ENCODE measurements at regions not wholly inside any gene's neighbourhood (a gene's known extent, or its start where the extent isn't known, plus 50 kb on each side); places are given as distances from the start of the nearest gene placed in this dataset.
"Not testable (repeated sequence)": the region's sequence is repeated elsewhere in the genome, so short reads cannot be mapped to it uniquely, and the experiment has no call there.

- no peak for DNase-seq
These were observed 151.7 kb downstream of the THBS2 start for GRCh38 chr6:169101981-169102380.

GRCh38 chr6:169101036-169101805 lies 152.4 kb downstream of the THBS2 start:
- DNase-seq, result no peak

- DNase-seq, result no peak
These were observed 154.0 kb downstream of the THBS2 start for GRCh38 chr6:169099411-169100202.

GRCh38 chr6:169098651-169099050 lies 155.0 kb downstream of the THBS2 start:
- DNase-seq, result not testable (repeated sequence)

GRCh38 chr6:169098116-169098515 lies 155.5 kb downstream of the THBS2 start:
- no peak for DNase-seq

- DNase-seq, result no peak
These were observed 156.2 kb downstream of the THBS2 start for GRCh38 chr6:169097381-169097959.

GRCh38 chr6:169096388-169096787 lies 157.3 kb downstream of the THBS2 start:
- no peak for DNase-seq

- no peak for DNase-seq
These were observed 158.5 kb downstream of the THBS2 start for GRCh38 chr6:169095153-169095552.

- DNase-seq, result no peak
These were observed 159.1 kb downstream of the THBS2 start for GRCh38 chr6:169094552-169094950.

- no peak for DNase-seq
These were observed 159.7 kb downstream of the THBS2 start for GRCh38 chr6:169093770-169094551.

- DNase-seq, result no peak
These were observed 160.5 kb downstream of the THBS2 start for GRCh38 chr6:169093066-169093723.

- DNase-seq, result no peak
These were observed 161.3 kb downstream of the THBS2 start for GRCh38 chr6:169092375-169092774.

- not testable (repeated sequence) for DNase-seq
These were observed 163.0 kb downstream of the THBS2 start for GRCh38 chr6:169090514-169091127.

- no peak for DNase-seq
These were observed 164.9 kb downstream of the THBS2 start for GRCh38 chr6:169088762-169089161.

- no peak for DNase-seq
These were observed 166.1 kb downstream of the THBS2 start for GRCh38 chr6:169087443-169088041.

- DNase-seq, result not testable (repeated sequence)
These were observed 167.0 kb downstream of the THBS2 start for GRCh38 chr6:169086616-169087015.

- no peak for DNase-seq
These were observed 167.6 kb downstream of the THBS2 start for GRCh38 chr6:169086020-169086419.

GRCh38 chr6:169085466-169085865 lies 168.2 kb downstream of the THBS2 start:
- DNase-seq, result no peak

GRCh38 chr6:169084557-169084956 lies 169.1 kb downstream of the THBS2 start:
- DNase-seq, result not testable (repeated sequence)

- no peak for DNase-seq
These were observed 169.6 kb downstream of the THBS2 start for GRCh38 chr6:169084067-169084466.
